ENCODE measurements at regions not wholly inside any gene's neighbourhood (a gene's known extent, or its start where the extent isn't known, plus 50 kb on each side); places are given as distances from the start of the nearest gene placed in this dataset.

GRCh38 chr9:2346277-2346913 lies 275.2 kb upstream of the VLDLR start:
- Histone ChIP-seq H3K79me2 (ENCODE audit: control insufficient read depth, insufficient read depth, low read length) (no peaks in the 10 kb centered on the region), H3K9ac (ENCODE audit: control insufficient read depth, insufficient read depth, low read length) (no peak overlapping the region), H3K4me3 (no peak overlapping the region), H4K20me1 (ENCODE audit: control insufficient read depth, insufficient read depth) (no peaks in the 10 kb centered on the region), H3K4me2 (ENCODE audit: control insufficient read depth, insufficient read depth) (no peak overlapping the region), H3K36me3 (ENCODE audit: control insufficient read depth in 2 of 2, insufficient read depth in 2 of 2, low read length in 1 of 2) (no peaks in the 10 kb centered on the region), H3K4me1 (ENCODE audit: control insufficient read depth, insufficient read depth, low read length) (no peaks in the 10 kb centered on the region), H3K9me3 (replicated peaks; ENCODE audit: control insufficient read depth, insufficient read depth, low read length) (no peaks in the 10 kb centered on the region; the same call in 2 of the 3 replicates), H3K27me3 (replicated peaks in 1 of 2; ENCODE audit: control insufficient read depth in 2 of 2, insufficient read depth in 2 of 2, low read length in 1 of 2) (no peaks in the 10 kb centered on the region), H3K27ac (ENCODE audit: control insufficient read depth, insufficient read depth) (no peak overlapping the region), H2AFZ (ENCODE audit: control insufficient read depth, low read depth, low read length) (no peak overlapping the region)
- BruUV-seq (replicated peaks): no TSS peak
- 3% methylated on average over 2 of the region's 2 CpGs for WGBS (ENCODE audit: insufficient coverage, insufficient replicate concordance, low lambda C conversion rate, missing lambda C conversion rate)
- in situ Hi-C loops (cut with MboI): no loop called here
- SMC1A ChIA-PET (ENCODE audit: uncharacterized antibody, unreplicated experiment): interaction anchor here (0.7 kb wide), 1 partner anchor 32 kb away, joined by 3 read pairs; no protein-coding TSS in a partner anchor
- DNase-seq (ENCODE audit: low read depth, low spot score) (no peak), FAIRE-seq (no peak), ATAC-seq (no peak)
- RAD21 ChIA-PET (ENCODE audit: unreplicated experiment): no interaction called here
- intact Hi-C loops (cut with micrococcal nuclease; ENCODE audit: unreplicated experiment): no loop called here
- CTCF ChIA-PET: no interaction called here
- POLR2A ChIA-PET: no interaction called here
- TF ChIP-seq E4F1 (IDR thresholded peaks at IDR 0.05; ENCODE audit: borderline replicate concordance, partially characterized antibody) (no peak), NKRF (conservative IDR thresholded peaks at IDR 0.05) (no peak), CUX1 (IDR thresholded peaks at IDR 0.05; ENCODE audit: insufficient replicate concordance, low read depth, low read length) (no peak), BCLAF1 (IDR thresholded peaks at IDR 0.05) (no peak), SREBF2 (IDR thresholded peaks at IDR 0.05; ENCODE audit: low read length) (no peak), MXI1 (IDR thresholded peaks at IDR 0.05; ENCODE audit: low read depth, low read length) (no peak), HDAC2 (IDR thresholded peaks at IDR 0.05) (no peak), IRF4 (IDR thresholded peaks at IDR 0.05; ENCODE audit: low read depth, low read length) (no peak), ZNF217 (IDR thresholded peaks at IDR 0.05) (no peak), CBX3 (IDR thresholded peaks at IDR 0.05; ENCODE audit: borderline replicate concordance, low read depth) (no peak), CBFB (IDR thresholded peaks at IDR 0.05; ENCODE audit: low read depth) (no peak), SPI1 (IDR thresholded peaks at IDR 0.05; ENCODE audit: borderline replicate concordance, insufficient read depth, low read depth, low read length) (no peak)
